ENCODE measurements at regions not wholly inside any gene's neighbourhood (a gene's known extent, or its start where the extent isn't known, plus 50 kb on each side); places are given as distances from the start of the nearest gene placed in this dataset.

GRCh38 chr4:18608908-18609533, 587.5 kb upstream of the LCORL start:
- TF ChIP-seq CTCF (IDR thresholded peaks at IDR 0.05) (no peak), POLR2AphosphoS5 (IDR thresholded peaks at IDR 0.05; ENCODE audit: low read depth, low read length) (no peak), TCF12 (IDR thresholded peaks at IDR 0.05) (no peak)

Measured in SK-N-SH (cell line).